Neural cell (in vitro differentiated cells): ENCODE measurements at regions not wholly inside any gene's neighbourhood (a gene's known extent, or its start where the extent isn't known, plus 50 kb on each side); places are given as distances from the start of the nearest gene placed in this dataset.

Experiments
- H2AFZ ChIP-seq: fragments of 200-600, 300-800 bp; sonication (generic), shearing (Covaris generic); 2 replicates; pipeline ENCODE4 v1.6.0; 2014; ENCODE audit warnings: low read depth, mild to moderate bottlenecking, antibody characterized with exemption, low read length, moderate library complexity
- H3F3A ChIP-seq: fragments of 200-600 bp; shearing (Covaris generic); 2 replicates; pipeline ENCODE4 v1.6.1; 2016; ENCODE audit warnings: mild to moderate bottlenecking, moderate library complexity, mixed read lengths, antibody characterized with exemption, low read length; ENCODE audit not compliant: insufficient read depth, poor library complexity, severe bottlenecking
- H3K27ac ChIP-seq: fragments of 200-600, 300-800 bp; sonication (generic), shearing (Covaris generic); 2 replicates; pipeline ENCODE4 v1.5.1; 2014; ENCODE audit warnings: mild to moderate bottlenecking, low read length, moderate library complexity
- H3K27me3 ChIP-seq: fragments of 300-800, 200-600 bp; sonication (generic), shearing (Covaris generic); 2 replicates; pipeline ENCODE4 v1.6.0; 2014; ENCODE audit warnings: mild to moderate bottlenecking, low read depth, low read length, moderate library complexity; ENCODE audit not compliant: insufficient read depth
- H3K36me3 ChIP-seq: fragments of 300-800, 200-600 bp; sonication (generic), shearing (Covaris generic); 2 replicates; pipeline ENCODE4 v1.5.1; 2014; ENCODE audit warnings: mild to moderate bottlenecking, antibody characterized with exemption, low read length, moderate library complexity; ENCODE audit not compliant: insufficient read depth
- H3K4me2 ChIP-seq: fragments of 300-800, 200-600 bp; sonication (generic), shearing (Covaris generic); 2 replicates; pipeline ENCODE4 v1.6.0; 2014; ENCODE audit warnings: mild to moderate bottlenecking, low read length
- H3K4me3 ChIP-seq: fragments of 300-800, 200-600 bp; sonication (generic), shearing (Covaris generic); 2 replicates; pipeline ENCODE4 v1.5.1; 2014; ENCODE audit warnings: mild to moderate bottlenecking, low read length, moderate library complexity
- H3K79me2 ChIP-seq: fragments of 200-600 bp; shearing (Covaris generic); replicated peaks from 2 replicates; pipeline ENCODE4 v1.6.0; 2014; ENCODE audit warnings: mild to moderate bottlenecking, low read length, moderate library complexity; ENCODE audit not compliant: insufficient read depth
- H3K9ac ChIP-seq: fragments of 300-800, 200-600 bp; sonication (generic), shearing (Covaris generic); 2 replicates; pipeline ENCODE4 v1.6.1; 2016; ENCODE audit warnings: mild to moderate bottlenecking, low read length, mixed read lengths
- H3K9me2 ChIP-seq: fragments of 200-600 bp; shearing (Covaris generic); 2 replicates; pipeline ENCODE4 v1.6.1; 2016; ENCODE audit warnings: mild to moderate bottlenecking, low read length, mixed read lengths; ENCODE audit not compliant: insufficient read depth
- H3K9me3 ChIP-seq: fragments of 200-600, 300-800 bp; sonication (generic), shearing (Covaris generic); 2 replicates; pipeline ENCODE4 v1.6.1; 2016; ENCODE audit warnings: mild to moderate bottlenecking, mixed run types, low read length, moderate library complexity, mixed read lengths
- H4K20me1 ChIP-seq: fragments of 200-600 bp; shearing (Covaris generic); 2 replicates; pipeline ENCODE4 v1.6.1; 2016; ENCODE audit warnings: mild to moderate bottlenecking, mixed run types; ENCODE audit not compliant: insufficient read depth
- EP300 ChIP-seq: fragments of 450-650 bp; conservative IDR thresholded peaks from 2 replicates; pipeline ENCODE4 v1.6.1; 2014; ENCODE audit warnings: antibody characterized with exemption, mild to moderate bottlenecking, moderate library complexity; ENCODE audit not compliant: poor library complexity, severe bottlenecking
- EZH2 ChIP-seq: fragments of 200-600, 300-800 bp; shearing (Covaris generic), sonication (generic); IDR thresholded peaks from 2 replicates; pipeline ENCODE4 v1.6.1; 2014; ENCODE audit warnings: antibody characterized with exemption, low read length, borderline replicate concordance, mild to moderate bottlenecking; ENCODE audit not compliant: insufficient read depth, poor library complexity, severe bottlenecking
- MXI1 ChIP-seq: fragments of 450-650 bp; conservative IDR thresholded peaks from 2 replicates; pipeline ENCODE4 v1.6.1; 2014; ENCODE audit warnings: antibody characterized with exemption, mild to moderate bottlenecking; ENCODE audit not compliant: poor library complexity, severe bottlenecking
- POLR2AphosphoS5 ChIP-seq: IDR thresholded peaks from 2 replicates; pipeline ENCODE4 v1.6.1; 2012
- RAD21 ChIP-seq: fragments of 450-650 bp; conservative IDR thresholded peaks from 2 replicates; pipeline ENCODE4 v1.6.1; 2014; ENCODE audit warnings: antibody characterized with exemption, mild to moderate bottlenecking, moderate library complexity
- SMC3 ChIP-seq: fragments of 450-650 bp; conservative IDR thresholded peaks from 2 replicates; pipeline ENCODE4 v1.6.1; 2014; ENCODE audit warnings: antibody characterized with exemption, mild to moderate bottlenecking, moderate library complexity; ENCODE audit not compliant: poor library complexity
- TAF1 ChIP-seq: IDR thresholded peaks from 2 replicates; pipeline ENCODE4 v1.6.1; 2012; ENCODE audit warnings: low read depth
- TF ChIP-seq, protein P1 (sequence below): fragments of 450-650 bp; IDR thresholded peaks from 2 replicates; pipeline ENCODE4 v1.5.1; 2014; ENCODE audit warnings: antibody characterized with exemption, mild to moderate bottlenecking, moderate library complexity; ENCODE audit not compliant: poor library complexity, severe bottlenecking
- TF ChIP-seq, protein P2 (sequence below): IDR thresholded peaks from 2 replicates; pipeline ENCODE4 v1.6.1; 2012; ENCODE audit warnings: borderline replicate concordance

DNA sequence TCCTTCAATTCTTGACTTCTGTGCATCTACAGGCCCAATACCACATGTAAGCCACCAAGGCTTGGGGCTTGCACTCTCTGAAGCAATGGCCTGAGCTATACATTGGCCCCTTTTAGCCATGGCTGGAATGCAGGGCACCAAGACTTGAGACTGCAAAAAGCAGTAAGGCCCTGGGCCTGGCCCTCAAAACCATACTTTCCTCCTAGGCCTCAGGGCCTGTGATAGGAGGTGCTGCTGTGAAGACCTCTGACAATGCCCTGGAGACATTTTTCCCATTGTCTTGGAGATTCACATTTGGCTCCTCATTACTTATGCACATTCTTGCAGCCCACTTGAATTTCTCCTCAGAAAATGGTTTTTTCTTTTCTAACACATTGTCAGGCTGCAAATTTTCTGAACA lies 68.5 kb upstream of the FSTL5 start:
- Histone ChIP-seq H2AFZ (no peak overlapping the region), H4K20me1 (no peaks in the 10 kb centered on the region), H3K9ac (no peak overlapping the region), H3K4me2 (no peak overlapping the region), H3K27ac (no peak overlapping the region), H3K27me3 (no peaks in the 10 kb centered on the region), H3K36me3 (no peaks in the 10 kb centered on the region), H3F3A (no peaks in the 10 kb centered on the region), H3K9me3 (no peaks in the 10 kb centered on the region), H3K9me2 (no peaks in the 10 kb centered on the region), H3K79me2 (no peaks in the 10 kb centered on the region), H3K4me3 (no peak overlapping the region)
- no peak for TF ChIP-seq EZH2
- TF ChIP-seq EP300 = no peak
- TF ChIP-seq MXI1 = no peak
- TF ChIP-seq SMC3 = no peak
- TF ChIP-seq, protein P1, sequence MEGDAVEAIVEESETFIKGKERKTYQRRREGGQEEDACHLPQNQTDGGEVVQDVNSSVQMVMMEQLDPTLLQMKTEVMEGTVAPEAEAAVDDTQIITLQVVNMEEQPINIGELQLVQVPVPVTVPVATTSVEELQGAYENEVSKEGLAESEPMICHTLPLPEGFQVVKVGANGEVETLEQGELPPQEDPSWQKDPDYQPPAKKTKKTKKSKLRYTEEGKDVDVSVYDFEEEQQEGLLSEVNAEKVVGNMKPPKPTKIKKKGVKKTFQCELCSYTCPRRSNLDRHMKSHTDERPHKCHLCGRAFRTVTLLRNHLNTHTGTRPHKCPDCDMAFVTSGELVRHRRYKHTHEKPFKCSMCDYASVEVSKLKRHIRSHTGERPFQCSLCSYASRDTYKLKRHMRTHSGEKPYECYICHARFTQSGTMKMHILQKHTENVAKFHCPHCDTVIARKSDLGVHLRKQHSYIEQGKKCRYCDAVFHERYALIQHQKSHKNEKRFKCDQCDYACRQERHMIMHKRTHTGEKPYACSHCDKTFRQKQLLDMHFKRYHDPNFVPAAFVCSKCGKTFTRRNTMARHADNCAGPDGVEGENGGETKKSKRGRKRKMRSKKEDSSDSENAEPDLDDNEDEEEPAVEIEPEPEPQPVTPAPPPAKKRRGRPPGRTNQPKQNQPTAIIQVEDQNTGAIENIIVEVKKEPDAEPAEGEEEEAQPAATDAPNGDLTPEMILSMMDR = no peak
- TF ChIP-seq, protein P2, sequence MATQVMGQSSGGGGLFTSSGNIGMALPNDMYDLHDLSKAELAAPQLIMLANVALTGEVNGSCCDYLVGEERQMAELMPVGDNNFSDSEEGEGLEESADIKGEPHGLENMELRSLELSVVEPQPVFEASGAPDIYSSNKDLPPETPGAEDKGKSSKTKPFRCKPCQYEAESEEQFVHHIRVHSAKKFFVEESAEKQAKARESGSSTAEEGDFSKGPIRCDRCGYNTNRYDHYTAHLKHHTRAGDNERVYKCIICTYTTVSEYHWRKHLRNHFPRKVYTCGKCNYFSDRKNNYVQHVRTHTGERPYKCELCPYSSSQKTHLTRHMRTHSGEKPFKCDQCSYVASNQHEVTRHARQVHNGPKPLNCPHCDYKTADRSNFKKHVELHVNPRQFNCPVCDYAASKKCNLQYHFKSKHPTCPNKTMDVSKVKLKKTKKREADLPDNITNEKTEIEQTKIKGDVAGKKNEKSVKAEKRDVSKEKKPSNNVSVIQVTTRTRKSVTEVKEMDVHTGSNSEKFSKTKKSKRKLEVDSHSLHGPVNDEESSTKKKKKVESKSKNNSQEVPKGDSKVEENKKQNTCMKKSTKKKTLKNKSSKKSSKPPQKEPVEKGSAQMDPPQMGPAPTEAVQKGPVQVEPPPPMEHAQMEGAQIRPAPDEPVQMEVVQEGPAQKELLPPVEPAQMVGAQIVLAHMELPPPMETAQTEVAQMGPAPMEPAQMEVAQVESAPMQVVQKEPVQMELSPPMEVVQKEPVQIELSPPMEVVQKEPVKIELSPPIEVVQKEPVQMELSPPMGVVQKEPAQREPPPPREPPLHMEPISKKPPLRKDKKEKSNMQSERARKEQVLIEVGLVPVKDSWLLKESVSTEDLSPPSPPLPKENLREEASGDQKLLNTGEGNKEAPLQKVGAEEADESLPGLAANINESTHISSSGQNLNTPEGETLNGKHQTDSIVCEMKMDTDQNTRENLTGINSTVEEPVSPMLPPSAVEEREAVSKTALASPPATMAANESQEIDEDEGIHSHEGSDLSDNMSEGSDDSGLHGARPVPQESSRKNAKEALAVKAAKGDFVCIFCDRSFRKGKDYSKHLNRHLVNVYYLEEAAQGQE = no peak
- TF ChIP-seq POLR2AphosphoS5 = no peak
- TF ChIP-seq TAF1 = no peak
- no peak for TF ChIP-seq RAD21

DNA sequence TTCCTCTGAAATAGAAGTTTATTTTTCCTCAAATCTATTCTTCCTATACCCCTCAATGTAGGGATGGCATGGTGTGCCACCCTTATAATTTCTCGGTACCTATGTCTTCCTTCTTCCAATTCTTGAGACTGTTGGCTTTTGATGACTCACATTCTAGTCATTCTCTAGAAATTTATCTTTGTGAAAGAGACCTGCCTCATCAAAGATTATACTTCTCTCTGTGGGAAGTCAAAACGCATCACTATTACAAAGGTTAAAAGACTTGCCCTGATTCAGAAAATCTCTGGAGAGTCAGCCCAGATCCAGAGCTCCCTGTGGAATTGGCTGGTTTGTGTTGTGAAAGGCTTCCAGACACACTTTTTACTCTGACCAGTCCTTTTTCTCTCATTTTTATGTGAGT lies 65.9 kb upstream of the FSTL5 start:
- Histone ChIP-seq H3K4me3 (no peak overlapping the region), H3F3A (no peaks in the 10 kb centered on the region), H3K9ac (no peak overlapping the region), H3K9me3 (no peaks in the 10 kb centered on the region), H2AFZ (no peak overlapping the region), H4K20me1 (no peaks in the 10 kb centered on the region), H3K4me2 (no peak overlapping the region), H3K79me2 (no peaks in the 10 kb centered on the region), H3K9me2 (no peaks in the 10 kb centered on the region), H3K36me3 (no peaks in the 10 kb centered on the region), H3K27me3 (no peaks in the 10 kb centered on the region), H3K27ac (no peak overlapping the region)
- TF ChIP-seq RAD21 (no peak), EZH2 (no peak), TAF1 (no peak), MXI1 (no peak), SMC3 (no peak), EP300 (no peak), POLR2AphosphoS5 (no peak)
- TF ChIP-seq, protein P2 = no peak
- TF ChIP-seq, protein P1 = no peak
